GM21447 (cell line): ENCODE measurements at regions not wholly inside any gene's neighbourhood (a gene's known extent, or its start where the extent isn't known, plus 50 kb on each side); places are given as distances from the start of the nearest gene placed in this dataset.

Source experiments
- ATAC-seq: cut with Tn5 transposase; IDR thresholded peaks from one replicate; pipeline ENCODE4 v1.9.1; 2021; ENCODE audit not compliant: unreplicated experiment

GRCh38 chr5:4252385-4252784, 656.8 kb downstream of the IRX1 start:
- ATAC-seq: no peak

GRCh38 chr5:4254736-4255135, 659.1 kb downstream of the IRX1 start:
- ATAC-seq: no peak

DNA sequence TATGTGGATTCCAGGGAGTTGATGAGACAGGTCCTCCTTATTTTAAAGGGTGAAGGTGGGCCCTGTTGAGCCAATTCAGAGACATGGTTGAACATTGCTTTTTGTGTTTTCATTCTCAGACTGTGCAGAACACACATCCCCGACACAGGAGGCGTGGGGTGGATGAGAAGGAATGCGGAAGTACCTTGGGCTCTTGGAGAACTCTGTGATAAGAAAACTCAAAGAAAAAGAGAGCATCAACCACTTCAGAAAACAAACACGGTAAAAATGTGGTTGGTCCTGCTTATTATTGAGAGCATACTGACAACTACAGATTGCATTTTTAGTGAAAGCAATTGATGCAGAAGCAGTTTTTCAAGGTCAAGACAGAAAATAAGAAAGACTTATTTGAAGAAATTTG, 659.8 kb downstream of the IRX1 start:
- ATAC-seq: no peak

DNA sequence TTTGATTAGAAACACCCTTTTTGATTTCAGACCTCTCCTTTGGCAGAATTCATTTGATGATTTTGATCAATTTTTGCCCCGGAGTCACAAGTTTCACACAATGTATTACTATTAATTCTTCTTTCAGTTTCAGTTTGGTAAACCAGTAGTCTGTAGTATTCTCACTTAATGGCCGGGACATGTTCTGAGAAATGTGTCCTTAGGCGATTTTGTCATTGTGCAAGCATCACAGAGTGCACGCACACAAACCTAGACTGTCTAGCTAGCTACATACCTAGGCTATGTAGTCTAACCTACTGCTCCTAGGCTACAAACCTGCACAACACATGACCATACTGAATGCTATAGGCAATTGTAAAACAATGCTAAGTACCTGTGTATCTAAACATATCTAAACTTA, 662.5 kb downstream of the IRX1 start:
- no peak for ATAC-seq

- no peak for ATAC-seq
Observed at GRCh38 chr5:4271193-4271592, 675.6 kb downstream of the IRX1 start.

DNA sequence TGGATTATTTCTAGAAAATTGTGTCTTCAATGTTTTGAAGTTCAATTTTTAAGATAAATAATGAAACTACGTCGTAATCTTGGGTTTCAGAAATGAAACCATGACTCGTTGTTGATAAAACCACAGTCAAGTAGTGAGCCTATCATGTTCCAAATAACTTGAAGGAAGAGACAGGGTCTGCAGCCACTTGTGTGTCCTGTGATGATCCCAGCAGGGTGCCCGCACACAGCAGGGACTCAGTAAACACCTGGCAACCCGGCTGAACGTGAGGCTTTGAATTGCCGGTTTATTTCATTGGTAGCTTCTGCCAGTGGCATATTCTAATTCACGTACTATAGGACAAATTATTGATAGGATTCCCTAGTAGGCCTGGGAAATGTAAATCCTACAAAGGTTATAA, 679.6 kb downstream of the IRX1 start:
- ATAC-seq: no peak

- ATAC-seq: no peak
Observed at GRCh38 chr5:4294878-4295277, 699.2 kb downstream of the IRX1 start.

DNA sequence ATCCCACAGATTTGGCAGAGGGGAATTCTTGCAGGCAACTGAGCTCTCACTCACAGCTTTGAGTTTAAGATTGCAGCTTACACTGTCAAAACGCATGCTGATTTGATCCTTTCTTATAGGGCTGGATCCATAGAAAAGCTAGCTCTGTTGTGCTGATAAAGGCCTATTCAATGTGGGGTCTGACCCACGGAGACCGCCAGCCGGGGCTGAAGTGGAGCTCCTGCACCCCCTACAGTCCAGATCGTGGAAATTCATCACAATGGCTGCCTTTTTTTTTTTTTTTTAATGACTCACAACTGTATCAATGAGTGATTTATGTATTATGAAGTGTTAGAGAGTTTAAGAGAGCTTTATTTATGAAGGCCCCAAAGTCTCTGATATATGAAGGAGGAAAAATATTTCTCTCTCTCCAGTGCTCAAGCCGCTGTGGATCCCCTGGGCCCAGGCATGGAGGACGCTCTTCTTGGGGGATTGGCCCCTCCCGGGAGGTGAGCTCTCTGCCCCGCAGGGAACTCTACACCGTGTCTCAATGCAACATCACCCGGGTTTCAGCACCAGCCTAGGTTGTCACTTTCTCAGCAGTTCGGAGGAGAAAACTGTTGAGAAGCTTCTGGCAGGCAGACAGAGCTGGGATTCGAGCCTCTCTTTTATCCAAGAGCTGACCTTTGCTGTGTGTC, 700.2 kb downstream of the IRX1 start:
- ATAC-seq: no peak

- no peak for ATAC-seq
Observed at GRCh38 chr5:4306057-4306456, 710.4 kb downstream of the IRX1 start.

DNA sequence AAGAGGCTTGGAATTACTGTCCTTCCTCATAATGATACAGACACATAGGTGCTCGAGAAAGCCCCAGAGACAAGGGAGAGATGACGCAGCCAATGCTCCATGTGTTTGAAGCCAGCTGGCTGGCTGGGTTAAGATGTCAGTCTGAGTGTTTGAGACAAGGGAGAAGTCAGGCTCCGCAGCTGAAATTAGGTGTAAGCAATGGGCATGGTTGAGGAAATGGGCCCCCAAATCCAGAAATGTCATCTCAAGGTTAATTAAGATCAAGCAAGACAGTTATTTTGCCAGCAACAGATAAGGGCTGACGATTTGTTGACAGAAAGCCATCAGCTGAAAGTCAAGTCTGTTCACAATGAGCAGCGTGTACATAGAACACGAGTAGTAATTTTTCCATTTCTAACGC, 713.4 kb downstream of the IRX1 start:
- no peak for ATAC-seq

DNA sequence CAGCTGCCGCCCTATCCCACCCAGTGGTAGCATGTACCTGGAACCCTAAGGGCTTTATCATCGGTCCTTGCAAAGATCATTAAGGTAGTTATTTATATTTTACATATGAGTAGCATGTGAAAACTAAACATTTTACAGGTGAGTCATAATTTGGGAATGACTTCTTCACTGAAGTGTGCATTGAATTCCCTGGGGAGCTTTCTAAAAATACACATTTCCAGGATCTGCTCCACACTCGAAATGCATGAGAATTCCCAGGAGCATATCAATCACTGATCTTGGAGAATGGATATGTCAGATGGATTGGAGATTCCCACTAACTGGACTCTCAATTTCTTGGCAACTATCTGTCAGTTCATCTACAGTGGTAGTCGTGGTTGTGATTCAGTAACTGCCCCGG, 717.5 kb downstream of the IRX1 start:
- ATAC-seq: no peak

DNA sequence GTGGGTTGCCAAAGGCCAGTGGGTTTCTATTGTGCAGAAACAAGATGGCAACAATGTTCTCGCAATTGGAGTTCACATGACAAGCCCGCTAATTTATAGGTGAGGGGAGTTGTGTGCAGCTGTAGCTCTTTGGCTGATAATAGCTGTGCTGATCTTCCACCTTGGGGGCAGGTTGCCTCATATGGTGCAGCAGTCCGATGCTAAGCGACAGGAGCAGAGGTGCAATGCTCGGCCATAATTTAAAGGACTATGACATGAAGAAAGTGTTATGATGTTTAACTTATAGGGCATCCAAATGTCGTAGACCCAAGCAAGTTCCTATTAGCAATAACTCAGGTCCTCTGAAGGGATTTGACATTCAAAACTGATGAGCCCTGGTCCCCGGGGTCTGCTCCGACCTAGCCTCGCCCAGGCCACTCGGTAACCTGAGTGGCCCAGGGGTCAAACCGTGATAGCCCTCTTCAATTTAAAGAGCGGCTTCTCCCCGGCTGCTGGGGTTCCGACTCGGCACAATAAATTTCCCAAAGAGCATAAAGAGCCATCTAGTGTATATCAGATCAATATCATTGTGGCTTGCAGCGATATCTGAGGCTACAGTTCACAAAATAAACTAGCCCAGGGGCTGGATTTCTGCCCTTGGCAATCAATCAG, 724.0 kb downstream of the IRX1 start:
- no peak for ATAC-seq

DNA sequence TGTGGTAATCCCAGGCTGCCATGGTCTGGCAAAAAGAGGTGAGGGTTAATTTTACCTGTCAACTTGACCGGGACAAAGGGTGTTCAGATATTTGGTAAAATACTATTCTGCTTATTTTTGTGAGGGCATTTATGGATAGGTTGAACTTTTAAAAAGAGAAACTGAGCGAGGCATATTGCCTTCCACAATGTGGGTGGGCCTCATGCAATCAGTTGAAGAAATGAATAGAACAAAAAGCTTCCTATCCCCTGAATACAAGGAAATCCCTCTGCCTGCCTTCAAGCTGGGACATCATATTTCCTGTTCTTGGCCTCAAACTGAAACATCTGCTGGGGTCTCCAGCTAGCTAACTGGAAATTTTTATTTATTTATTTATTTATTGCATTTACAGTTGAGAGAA, 734.7 kb downstream of the IRX1 start:
- ATAC-seq: no peak

DNA sequence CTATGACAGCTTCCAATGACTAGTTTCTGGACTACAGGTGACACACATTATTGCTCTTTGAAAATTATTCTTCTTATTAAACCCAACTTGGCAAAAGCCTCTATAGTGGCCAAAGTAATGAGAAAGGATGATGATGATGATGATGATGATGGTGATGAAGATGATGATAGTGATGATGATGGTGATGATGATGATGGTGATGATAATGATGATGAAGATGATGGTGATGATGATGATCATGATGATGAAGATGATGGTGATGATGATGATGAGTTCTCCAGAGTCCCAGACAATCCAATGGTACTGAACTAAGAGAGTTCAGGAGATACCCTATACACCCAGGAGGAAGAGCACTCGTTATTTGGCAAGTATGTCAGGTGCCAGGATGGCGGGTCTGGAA, 739.4 kb downstream of the IRX1 start:
- ATAC-seq: no peak

GRCh38 chr5:4337519-4337918, 741.9 kb downstream of the IRX1 start:
- ATAC-seq: no peak

GRCh38 chr5:4339949-4340348, 744.3 kb downstream of the IRX1 start:
- ATAC-seq: no peak

DNA sequence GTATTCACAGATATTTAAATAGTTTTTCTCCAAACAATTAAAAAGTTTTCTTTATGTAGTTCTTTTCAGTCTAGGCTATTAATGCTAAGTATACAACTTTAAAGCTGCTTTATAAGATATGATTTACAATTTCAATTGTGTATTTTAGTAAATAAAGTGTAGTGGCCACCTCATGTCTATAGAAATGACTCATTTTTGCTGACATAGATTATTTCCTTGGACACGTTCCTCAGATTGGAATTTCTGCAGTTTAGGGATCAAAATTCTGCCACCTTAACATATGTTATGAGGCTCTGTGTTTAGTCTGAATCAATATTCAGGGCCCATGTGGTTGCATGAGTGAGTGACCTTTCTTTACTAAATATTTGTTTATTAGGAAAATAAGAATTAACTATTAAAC, 750.2 kb downstream of the IRX1 start:
- no peak for ATAC-seq

DNA sequence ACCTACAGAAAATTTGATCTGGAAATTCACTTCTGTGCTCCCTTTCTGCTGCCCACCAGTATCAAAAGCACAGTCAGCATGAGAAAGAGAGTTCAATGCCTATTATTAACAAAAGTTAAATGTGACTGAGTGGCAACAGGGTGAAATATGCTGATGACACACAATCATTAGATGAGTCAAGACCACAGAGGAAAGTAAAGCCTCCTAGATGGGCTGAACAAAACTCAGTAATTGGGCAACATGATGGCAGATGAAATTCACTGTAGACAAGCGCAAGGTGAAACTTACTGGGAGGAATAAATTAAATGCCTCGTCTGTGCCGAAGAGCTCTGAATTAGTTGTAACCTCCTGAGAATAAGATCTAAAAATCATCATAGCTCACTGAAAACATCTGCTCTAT, 752.8 kb downstream of the IRX1 start:
- ATAC-seq: no peak

- ATAC-seq: no peak
Observed at GRCh38 chr5:4348919-4349318, 753.3 kb downstream of the IRX1 start.

DNA sequence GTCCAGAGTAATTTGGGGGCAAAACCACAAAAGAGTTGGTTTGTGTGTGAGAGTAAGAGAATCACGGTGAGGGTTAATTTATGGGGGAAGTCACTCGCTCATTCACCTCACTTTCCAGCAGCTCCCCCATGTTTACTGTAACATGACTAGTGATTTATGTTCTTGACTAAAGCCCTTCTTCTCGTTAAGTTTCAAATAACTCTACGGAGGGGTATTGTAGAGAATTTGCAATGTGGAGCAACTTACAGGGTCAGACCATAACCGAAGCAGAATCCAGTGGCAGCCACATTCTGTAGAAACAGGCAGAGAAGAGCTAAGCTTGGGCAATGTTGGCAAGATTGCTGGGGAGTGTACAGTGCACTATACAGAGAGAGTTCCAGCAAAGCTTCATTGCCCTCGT, 760.6 kb downstream of the IRX1 start:
- ATAC-seq: no peak

- ATAC-seq: no peak
Observed at GRCh38 chr5:4359847-4360246, 764.2 kb downstream of the IRX1 start.

GRCh38 chr5:4361753-4362152, 766.1 kb downstream of the IRX1 start:
- ATAC-seq: no peak

- no peak for ATAC-seq
Observed at GRCh38 chr5:4362411-4362810, 766.8 kb downstream of the IRX1 start.
